ENCODE measurements at regions not wholly inside any gene's neighbourhood (a gene's known extent, or its start where the extent isn't known, plus 50 kb on each side); places are given as distances from the start of the nearest gene placed in this dataset.

- TF ChIP-seq CTCF (conservative IDR thresholded peaks at IDR 0.05; ENCODE audit: low read depth, low read length), result no peak
- H3K4me3 ChIP-seq (ENCODE audit: low read depth, low read length), result no peak overlapping the region
- no peak for DNase-seq (ENCODE audit: low read depth)
Observed at GRCh38 chr2:24439971-24440340, 51.1 kb upstream of the NCOA1 start.

GRCh38 chr2:24439280-24439970, 51.6 kb upstream of the NCOA1 start:
- no peak for DNase-seq (ENCODE audit: low read depth)
- TF ChIP-seq CTCF (conservative IDR thresholded peaks at IDR 0.05; ENCODE audit: low read depth, low read length), result no peak

GRCh38 chr2:24438106-24438505, 52.9 kb upstream of the NCOA1 start:
- no peak for TF ChIP-seq CTCF (conservative IDR thresholded peaks at IDR 0.05; ENCODE audit: low read depth, low read length)
- DNase-seq (ENCODE audit: low read depth), result no peak
- H3K4me3 ChIP-seq (ENCODE audit: low read depth, low read length), result no peak overlapping the region

More at GRCh38 chr2:24439280-24439970, 51.6 kb upstream of the NCOA1 start:
- H3K4me3 ChIP-seq (ENCODE audit: low read depth, low read length), result no peak overlapping the region

DNA sequence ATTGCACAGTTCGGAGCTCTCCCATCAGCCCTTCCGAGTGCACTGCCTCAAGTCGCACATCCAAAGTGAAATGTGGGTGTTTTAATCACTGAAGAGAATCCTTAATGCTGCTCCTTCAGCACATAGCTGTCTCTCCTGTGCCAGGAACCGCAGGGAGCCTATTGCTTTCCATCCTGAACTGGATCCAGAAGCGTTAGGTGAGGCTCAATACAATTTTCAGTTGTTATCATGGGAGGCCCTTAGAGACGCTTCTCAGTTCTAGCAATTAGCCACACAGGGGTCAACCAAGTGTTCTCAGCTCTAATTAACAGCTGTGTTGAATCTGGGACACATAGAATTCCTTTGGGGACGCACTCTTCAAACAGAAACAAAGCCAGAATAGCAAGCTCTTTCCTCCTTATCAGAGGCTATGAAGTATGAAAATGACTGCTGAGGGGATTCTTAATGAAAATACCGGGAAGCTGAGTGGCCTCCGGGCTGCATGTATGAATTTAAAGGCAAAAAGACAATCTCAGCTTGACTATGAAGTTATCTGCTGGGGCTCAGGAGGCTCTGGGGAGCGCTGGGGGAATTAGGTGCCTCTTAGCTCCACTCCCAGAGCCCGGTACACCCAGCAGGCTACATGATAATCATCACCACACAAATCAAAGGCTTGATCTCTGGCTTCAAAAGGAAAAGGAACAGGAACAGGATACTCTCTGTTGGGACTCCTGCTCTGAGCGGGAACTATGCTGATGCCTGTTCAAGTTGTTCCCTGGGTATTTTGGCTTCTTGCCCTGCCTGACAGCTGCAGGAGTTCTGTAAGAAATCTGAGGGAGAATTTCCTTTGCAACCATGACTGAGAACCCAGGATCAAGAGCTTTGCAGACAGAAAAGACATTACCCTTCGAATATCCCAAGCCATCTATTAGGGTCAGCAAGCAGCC, 55.4 kb upstream of the NCOA1 start:
- no peak for DNase-seq (ENCODE audit: low read depth)
- no peak for TF ChIP-seq CTCF (conservative IDR thresholded peaks at IDR 0.05; ENCODE audit: low read depth, low read length)
- H3K4me3 ChIP-seq (ENCODE audit: low read depth, low read length), result no peak overlapping the region

DNA sequence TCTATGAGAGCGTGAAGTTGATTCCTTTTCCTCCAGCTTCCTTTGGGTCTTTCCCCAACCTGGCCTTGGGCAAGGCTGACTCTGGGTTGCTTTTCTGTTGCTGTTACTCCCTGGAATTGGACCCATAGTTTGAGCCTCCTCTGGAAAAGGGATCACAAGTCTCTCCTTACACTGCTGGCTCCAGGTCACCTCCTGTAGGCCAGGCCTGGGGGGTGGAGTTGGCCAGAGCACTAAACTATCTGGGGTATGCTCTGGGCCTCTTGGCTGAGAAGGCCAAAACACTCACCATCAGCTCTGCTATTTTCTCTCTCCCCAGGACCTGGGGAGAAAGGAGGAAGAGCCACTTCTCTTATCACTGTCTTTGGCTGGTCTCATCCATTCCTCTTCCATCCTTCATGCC, 56.5 kb upstream of the NCOA1 start:
- DNase-seq (ENCODE audit: low read depth), result no peak
- no peak for TF ChIP-seq CTCF (conservative IDR thresholded peaks at IDR 0.05; ENCODE audit: low read depth, low read length)
- H3K4me3 ChIP-seq (ENCODE audit: low read depth, low read length), result no peak overlapping the region

- DNase-seq (ENCODE audit: low read depth), result no peak
- no peak for TF ChIP-seq CTCF (conservative IDR thresholded peaks at IDR 0.05; ENCODE audit: low read depth, low read length)
Observed at GRCh38 chr2:24432735-24433134, 58.3 kb upstream of the NCOA1 start.

More at GRCh38 chr2:24432735-24433134, 58.3 kb upstream of the NCOA1 start:
- no peak overlapping the region for H3K4me3 ChIP-seq (ENCODE audit: low read depth, low read length)

All from epithelial cell of proximal tubule (primary cell).